ENCODE measurements at regions not wholly inside any gene's neighbourhood (a gene's known extent, or its start where the extent isn't known, plus 50 kb on each side); places are given as distances from the start of the nearest gene placed in this dataset.

DNA sequence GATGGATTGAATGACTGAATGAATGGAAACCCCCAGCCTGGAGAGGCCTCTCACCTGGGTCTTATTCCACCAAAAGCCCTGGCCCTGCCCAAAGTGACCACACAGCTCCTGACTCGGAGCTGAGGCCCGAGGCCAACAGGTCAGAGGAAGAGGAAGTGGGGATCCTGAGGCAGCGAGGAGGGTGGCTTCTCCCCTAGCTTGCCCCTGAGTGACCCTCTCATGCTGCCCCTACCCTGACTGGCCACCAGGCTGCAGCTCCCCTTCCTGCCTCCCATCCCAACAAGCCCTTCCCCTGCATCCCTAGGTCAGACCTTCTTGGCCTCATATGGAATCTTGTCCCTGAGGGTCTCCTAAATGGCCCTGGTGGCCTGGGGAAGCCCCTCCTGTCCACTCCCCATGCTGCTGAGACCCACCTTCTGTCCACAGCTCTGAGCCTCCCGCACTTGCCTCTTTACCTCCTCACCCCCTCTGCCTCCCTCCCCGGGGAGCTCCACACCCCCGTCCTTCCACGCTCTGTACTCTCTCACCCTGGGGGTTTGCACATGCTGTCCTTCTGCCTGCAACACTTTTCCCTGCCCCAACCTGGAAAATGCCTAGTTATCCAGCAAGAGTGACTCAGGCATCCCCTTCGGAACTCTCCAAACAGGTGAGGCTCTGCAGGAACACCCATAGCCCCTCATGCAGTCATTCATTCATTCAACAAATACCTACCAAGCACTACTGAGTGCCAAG lies 134.8 kb upstream of the HDAC4 start:
- no peak for DNase-seq (ENCODE audit: low spot score)

DNA sequence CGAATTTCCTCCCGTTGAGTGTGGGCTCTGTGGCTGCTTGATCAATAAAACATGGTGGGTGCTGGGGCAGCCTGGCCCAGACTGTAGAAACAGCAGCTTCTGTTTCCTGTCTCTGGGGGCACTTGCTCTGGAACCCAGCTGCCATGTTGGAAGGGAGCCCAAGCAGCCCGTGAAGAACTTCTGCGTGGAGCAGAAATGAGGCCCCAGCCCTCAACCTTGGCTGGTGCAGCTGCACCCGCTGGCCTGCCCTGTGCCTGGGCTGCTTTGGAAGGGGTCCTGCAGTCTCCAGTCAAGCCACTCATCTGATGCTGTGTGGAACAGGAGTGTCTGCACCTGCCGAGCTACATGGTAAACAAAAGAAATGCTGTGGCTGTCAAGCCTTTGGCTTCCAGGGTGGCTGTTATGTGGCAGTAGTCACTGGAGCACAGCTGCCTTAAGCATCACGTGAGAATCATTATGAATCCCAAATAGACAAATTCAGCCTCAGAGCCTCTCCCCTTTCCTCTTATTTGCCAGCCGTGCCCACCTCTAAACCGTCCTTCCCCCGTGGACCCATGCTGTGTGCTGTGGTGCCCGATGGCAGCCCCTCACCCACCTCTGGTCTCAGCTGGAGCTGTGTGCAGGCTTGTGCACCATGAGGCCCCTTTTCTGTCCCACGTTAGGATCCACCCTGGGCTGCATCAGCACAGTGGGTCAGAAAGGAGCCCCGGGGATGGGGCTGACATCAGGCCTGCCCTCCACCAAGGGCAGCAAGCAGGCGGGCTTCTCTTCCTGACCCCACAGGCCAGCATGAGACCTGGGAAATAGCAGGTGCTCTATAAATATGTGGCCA lies 134.0 kb upstream of the HDAC4 start:
- H3K36me3 Mint-ChIP-seq (ENCODE audit: low read depth, unreplicated experiment) = no peaks in the 10 kb centered on the region
- H3K4me1 Mint-ChIP-seq (ENCODE audit: unreplicated experiment) = no peaks in the 10 kb centered on the region
- TF ChIP-seq, protein P1, sequence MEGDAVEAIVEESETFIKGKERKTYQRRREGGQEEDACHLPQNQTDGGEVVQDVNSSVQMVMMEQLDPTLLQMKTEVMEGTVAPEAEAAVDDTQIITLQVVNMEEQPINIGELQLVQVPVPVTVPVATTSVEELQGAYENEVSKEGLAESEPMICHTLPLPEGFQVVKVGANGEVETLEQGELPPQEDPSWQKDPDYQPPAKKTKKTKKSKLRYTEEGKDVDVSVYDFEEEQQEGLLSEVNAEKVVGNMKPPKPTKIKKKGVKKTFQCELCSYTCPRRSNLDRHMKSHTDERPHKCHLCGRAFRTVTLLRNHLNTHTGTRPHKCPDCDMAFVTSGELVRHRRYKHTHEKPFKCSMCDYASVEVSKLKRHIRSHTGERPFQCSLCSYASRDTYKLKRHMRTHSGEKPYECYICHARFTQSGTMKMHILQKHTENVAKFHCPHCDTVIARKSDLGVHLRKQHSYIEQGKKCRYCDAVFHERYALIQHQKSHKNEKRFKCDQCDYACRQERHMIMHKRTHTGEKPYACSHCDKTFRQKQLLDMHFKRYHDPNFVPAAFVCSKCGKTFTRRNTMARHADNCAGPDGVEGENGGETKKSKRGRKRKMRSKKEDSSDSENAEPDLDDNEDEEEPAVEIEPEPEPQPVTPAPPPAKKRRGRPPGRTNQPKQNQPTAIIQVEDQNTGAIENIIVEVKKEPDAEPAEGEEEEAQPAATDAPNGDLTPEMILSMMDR (IDR thresholded peaks at IDR 0.05; ENCODE audit: unreplicated experiment) = no peak
- no peak overlapping the region for H3K4me3 Mint-ChIP-seq (ENCODE audit: unreplicated experiment)
- H3K27ac Mint-ChIP-seq (ENCODE audit: unreplicated experiment) = no peak overlapping the region
- H3K27me3 Mint-ChIP-seq (ENCODE audit: unreplicated experiment) = peaks cover 11% of the 10 kb centered on the region
- no peak for DNase-seq (ENCODE audit: low spot score)
- no peaks in the 10 kb centered on the region for H3K9me3 Mint-ChIP-seq (ENCODE audit: unreplicated experiment)

More for the DNA sequence above, 134.8 kb upstream of the HDAC4 start:
- no peaks in the 10 kb centered on the region for H3K4me1 Mint-ChIP-seq (ENCODE audit: unreplicated experiment)
- H3K27me3 Mint-ChIP-seq (ENCODE audit: unreplicated experiment) = peaks cover 11% of the 10 kb centered on the region
- TF ChIP-seq, protein P1 (IDR thresholded peaks at IDR 0.05; ENCODE audit: unreplicated experiment) = no peak
- H3K36me3 Mint-ChIP-seq (ENCODE audit: low read depth, unreplicated experiment) = no peaks in the 10 kb centered on the region
- H3K4me3 Mint-ChIP-seq (ENCODE audit: unreplicated experiment) = no peak overlapping the region
- H3K27ac Mint-ChIP-seq (ENCODE audit: unreplicated experiment) = no peak overlapping the region
- H3K9me3 Mint-ChIP-seq (ENCODE audit: unreplicated experiment) = no peaks in the 10 kb centered on the region

DNA sequence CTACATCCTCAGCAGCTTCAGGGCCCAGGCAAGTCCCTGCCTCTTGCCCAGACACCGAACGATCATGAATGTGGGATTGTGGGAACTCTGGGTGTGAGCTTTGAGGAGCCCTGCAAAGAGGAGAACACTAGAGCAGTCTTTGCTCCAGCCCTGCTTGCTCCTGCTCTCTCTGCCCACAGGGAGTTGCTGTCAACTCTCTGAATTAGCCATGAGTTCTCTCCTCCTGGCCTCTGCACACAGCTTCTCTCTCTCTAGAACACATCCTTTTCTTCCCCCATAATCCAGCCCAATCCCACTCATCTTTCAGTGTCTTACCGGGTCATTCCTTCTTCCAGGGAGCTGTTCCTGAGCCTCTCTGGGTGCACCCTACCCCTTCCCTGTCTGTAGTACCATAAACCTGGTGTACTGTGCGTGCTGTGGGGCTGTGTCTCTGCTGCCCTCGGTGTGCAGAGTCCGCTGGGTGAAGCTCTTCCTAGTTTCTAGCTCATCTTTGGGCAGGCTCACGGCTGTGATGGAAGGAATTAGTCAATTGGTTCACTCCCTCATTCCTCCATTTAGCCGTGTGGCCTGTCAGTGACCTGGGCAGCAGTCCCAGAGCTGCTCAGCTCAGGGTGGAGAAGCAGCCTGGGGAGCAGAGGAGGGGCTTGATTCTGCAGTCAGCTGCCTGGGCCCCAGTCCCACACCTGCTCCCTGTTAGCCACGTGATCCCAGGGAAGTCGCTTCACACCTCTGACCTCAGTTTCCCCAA lies 132.9 kb upstream of the HDAC4 start:
- H3K9me3 Mint-ChIP-seq (ENCODE audit: unreplicated experiment) = no peaks in the 10 kb centered on the region
- TF ChIP-seq, protein P1 (IDR thresholded peaks at IDR 0.05; ENCODE audit: unreplicated experiment) = no peak
- no peak overlapping the region for H3K27ac Mint-ChIP-seq (ENCODE audit: unreplicated experiment)
- H3K27me3 Mint-ChIP-seq (ENCODE audit: unreplicated experiment) = peaks cover 11% of the 10 kb centered on the region
- H3K4me3 Mint-ChIP-seq (ENCODE audit: unreplicated experiment) = no peak overlapping the region
- H3K4me1 Mint-ChIP-seq (ENCODE audit: unreplicated experiment) = no peaks in the 10 kb centered on the region
- no peak for DNase-seq (ENCODE audit: low spot score)
- H3K36me3 Mint-ChIP-seq (ENCODE audit: low read depth, unreplicated experiment) = no peaks in the 10 kb centered on the region

DNA sequence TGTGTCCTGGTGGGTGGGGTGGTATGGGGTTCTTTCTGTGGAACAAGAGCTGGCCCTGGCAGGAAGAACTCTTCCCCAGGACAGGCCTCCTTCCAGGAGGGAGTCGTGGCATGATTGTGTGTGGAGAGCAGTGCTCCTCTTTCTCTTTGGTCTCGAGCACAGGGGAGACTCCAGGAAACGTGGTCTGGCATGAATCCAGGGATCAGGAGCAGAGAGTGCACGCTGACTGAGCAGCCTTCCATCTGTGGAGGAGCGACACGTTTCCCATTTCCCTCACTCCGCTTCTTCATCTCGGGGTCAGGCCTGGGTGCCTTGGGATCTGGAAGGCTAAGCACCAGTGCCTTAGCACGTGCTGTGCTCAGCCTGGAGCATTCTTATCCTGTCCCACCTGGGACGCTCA lies 132.0 kb upstream of the HDAC4 start:
- no peaks in the 10 kb centered on the region for H3K36me3 Mint-ChIP-seq (ENCODE audit: low read depth, unreplicated experiment)
- H3K27ac Mint-ChIP-seq (ENCODE audit: unreplicated experiment) = no peak overlapping the region
- no peaks in the 10 kb centered on the region for H3K9me3 Mint-ChIP-seq (ENCODE audit: unreplicated experiment)
- TF ChIP-seq, protein P1 (IDR thresholded peaks at IDR 0.05; ENCODE audit: unreplicated experiment) = no peak
- no peak for DNase-seq (ENCODE audit: low spot score)
- H3K4me1 Mint-ChIP-seq (ENCODE audit: unreplicated experiment) = no peaks in the 10 kb centered on the region
- no peak overlapping the region for H3K4me3 Mint-ChIP-seq (ENCODE audit: unreplicated experiment)
- H3K27me3 Mint-ChIP-seq (ENCODE audit: unreplicated experiment) = peaks cover 9% of the 10 kb centered on the region

Data from endothelial cell (in vitro differentiated cells).